Neural cell (in vitro differentiated cells): ENCODE measurements at regions not wholly inside any gene's neighbourhood (a gene's known extent, or its start where the extent isn't known, plus 50 kb on each side); places are given as distances from the start of the nearest gene placed in this dataset.

ENCODE experiments used
- CTCF ChIP-seq: fragments of 450-650 bp; IDR thresholded peaks from 2 replicates; pipeline ENCODE4 v1.5.1; 2014; ENCODE audit warnings: antibody characterized with exemption, mild to moderate bottlenecking, moderate library complexity; ENCODE audit not compliant: poor library complexity, severe bottlenecking
- EP300 ChIP-seq: fragments of 450-650 bp; conservative IDR thresholded peaks from 2 replicates; pipeline ENCODE4 v1.6.1; 2014; ENCODE audit warnings: antibody characterized with exemption, mild to moderate bottlenecking, moderate library complexity; ENCODE audit not compliant: poor library complexity, severe bottlenecking
- EZH2 ChIP-seq: fragments of 200-600, 300-800 bp; shearing (Covaris generic), sonication (generic); IDR thresholded peaks from 2 replicates; pipeline ENCODE4 v1.6.1; 2014; ENCODE audit warnings: antibody characterized with exemption, low read length, borderline replicate concordance, mild to moderate bottlenecking; ENCODE audit not compliant: insufficient read depth, poor library complexity, severe bottlenecking
- POLR2AphosphoS5 ChIP-seq: IDR thresholded peaks from 2 replicates; pipeline ENCODE4 v1.6.1; 2012
- REST ChIP-seq: IDR thresholded peaks from 2 replicates; pipeline ENCODE4 v1.6.1; 2012; ENCODE audit warnings: borderline replicate concordance
- TAF1 ChIP-seq: IDR thresholded peaks from 2 replicates; pipeline ENCODE4 v1.6.1; 2012; ENCODE audit warnings: low read depth

GRCh38 chrX:79443121-79443520 is 76.0 kb upstream of the ITM2A start:
- no peak for TF ChIP-seq TAF1
- no peak for TF ChIP-seq CTCF
- no peak for TF ChIP-seq EZH2
- TF ChIP-seq POLR2AphosphoS5: no peak
- TF ChIP-seq REST: no peak
- no peak for TF ChIP-seq EP300
